ENCODE measurements at regions not wholly inside any gene's neighbourhood (a gene's known extent, or its start where the extent isn't known, plus 50 kb on each side); places are given as distances from the start of the nearest gene placed in this dataset.

DNA sequence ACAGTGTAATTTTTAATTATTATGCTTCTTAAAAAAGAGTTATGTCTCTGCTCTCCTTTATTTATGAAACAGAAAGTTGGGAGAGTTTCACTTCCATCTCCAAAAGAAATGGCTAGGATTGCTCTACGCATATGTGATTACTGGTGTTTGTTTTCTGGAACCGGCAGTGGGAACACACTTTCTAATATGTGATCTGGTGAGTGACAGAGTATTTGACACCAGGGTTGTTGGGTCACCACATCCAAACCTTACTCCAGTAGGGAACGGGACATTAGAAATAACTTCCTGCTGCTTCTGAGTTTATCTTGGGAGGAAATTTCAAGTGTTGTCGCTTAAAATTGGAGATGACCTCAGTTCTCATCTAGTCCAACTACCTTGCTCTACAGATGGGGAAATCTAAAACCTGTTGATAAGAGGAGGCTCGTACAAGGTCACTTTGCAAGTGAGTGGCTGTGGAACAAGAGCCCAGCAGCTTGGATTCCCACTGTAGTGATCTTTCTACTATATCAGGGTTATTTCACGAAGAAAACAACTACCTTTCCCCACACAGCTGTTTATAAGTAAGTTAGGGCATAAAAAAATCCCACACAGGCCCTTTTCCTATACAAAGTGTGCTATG is 108.5 kb downstream of the TTC32 start:
- TF ChIP-seq, protein P1, sequence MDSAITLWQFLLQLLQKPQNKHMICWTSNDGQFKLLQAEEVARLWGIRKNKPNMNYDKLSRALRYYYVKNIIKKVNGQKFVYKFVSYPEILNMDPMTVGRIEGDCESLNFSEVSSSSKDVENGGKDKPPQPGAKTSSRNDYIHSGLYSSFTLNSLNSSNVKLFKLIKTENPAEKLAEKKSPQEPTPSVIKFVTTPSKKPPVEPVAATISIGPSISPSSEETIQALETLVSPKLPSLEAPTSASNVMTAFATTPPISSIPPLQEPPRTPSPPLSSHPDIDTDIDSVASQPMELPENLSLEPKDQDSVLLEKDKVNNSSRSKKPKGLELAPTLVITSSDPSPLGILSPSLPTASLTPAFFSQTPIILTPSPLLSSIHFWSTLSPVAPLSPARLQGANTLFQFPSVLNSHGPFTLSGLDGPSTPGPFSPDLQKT (IDR thresholded peaks at IDR 0.05; ENCODE audit: borderline replicate concordance, low read depth, low read length) = no peak
- no peak for TF ChIP-seq ZNF202 (tag by site-specific recombination; IDR thresholded peaks at IDR 0.05; ENCODE audit: borderline replicate concordance)
